GM19372 (cell line): ENCODE measurements at regions not wholly inside any gene's neighbourhood (a gene's known extent, or its start where the extent isn't known, plus 50 kb on each side); places are given as distances from the start of the nearest gene placed in this dataset.

ENCODE experiments used
- ATAC-seq: cut with Tn5 transposase; IDR thresholded peaks from one replicate; pipeline ENCODE4 v1.9.1; 2021; ENCODE audit warnings: mild to moderate bottlenecking, low read depth, moderate library complexity; ENCODE audit not compliant: unreplicated experiment

- no peak for ATAC-seq
Observed at GRCh38 chr6:139605350-139605749, 230.9 kb upstream of the CITED2 start.

DNA sequence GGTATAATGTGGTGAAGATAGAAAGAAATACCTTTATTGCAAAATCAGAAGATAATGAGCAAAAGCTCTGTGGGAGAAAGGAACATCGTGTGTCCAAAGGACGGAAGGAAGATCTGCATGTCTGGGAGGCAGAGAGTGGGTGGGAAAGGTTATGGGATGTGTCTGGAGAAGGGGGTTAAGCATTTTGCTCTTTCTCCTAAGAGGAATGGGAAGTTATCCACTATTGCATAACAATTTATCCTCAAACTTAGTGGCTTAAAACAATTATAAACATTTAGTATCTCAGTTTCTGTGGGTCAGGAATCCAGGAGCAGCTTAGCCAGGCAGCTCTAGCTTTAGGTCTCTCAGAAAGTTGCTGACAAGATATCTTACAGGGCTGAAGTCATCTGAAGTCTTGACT is 229.1 kb upstream of the CITED2 start:
- no peak for ATAC-seq

DNA sequence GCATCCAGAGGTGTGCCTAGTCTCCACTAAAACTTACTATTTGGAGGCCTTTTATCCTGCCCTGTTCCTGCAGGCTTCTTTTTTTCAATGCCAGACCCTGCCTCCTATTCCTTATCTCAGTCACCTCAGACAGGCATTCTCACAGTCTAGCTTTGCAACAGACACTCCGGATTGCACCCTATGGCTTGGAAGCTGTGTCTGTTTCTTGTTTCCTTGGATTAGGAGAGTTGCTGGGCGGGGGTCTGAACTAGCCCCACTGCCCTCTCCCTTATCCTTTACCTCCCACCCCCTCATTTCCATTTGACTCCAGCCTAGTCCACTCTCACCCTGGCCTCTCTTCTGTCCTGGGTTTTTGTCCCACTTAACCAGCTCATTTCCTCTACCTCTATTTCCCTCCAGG is 228.1 kb upstream of the CITED2 start:
- ATAC-seq = no peak

DNA sequence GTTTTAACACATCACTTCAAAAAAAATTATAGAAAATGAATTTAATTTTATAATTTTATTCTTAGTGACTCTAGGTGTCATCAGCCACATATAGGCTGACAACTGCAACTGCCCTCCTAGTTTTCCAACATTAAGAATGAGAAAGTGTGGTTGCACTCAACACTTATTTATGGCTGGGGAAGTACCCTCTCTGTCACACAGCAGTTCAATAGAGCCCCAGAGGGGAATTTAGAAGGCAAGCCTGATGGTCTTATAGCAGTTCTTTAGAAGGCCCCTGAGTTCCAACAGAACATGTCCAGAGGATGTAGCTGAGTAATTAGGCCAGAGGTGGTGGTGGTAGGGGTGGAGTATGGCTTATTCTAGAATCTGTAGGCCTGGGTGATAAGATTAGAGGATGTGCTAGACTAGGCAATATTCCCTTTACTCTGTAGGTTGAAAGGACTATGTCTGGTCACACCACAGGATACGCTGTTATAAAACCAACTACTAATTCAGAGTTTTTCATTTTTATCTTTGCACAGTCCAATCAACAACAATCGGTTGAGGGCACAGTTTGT is 226.5 kb upstream of the CITED2 start:
- ATAC-seq = peak; percentile 95

DNA sequence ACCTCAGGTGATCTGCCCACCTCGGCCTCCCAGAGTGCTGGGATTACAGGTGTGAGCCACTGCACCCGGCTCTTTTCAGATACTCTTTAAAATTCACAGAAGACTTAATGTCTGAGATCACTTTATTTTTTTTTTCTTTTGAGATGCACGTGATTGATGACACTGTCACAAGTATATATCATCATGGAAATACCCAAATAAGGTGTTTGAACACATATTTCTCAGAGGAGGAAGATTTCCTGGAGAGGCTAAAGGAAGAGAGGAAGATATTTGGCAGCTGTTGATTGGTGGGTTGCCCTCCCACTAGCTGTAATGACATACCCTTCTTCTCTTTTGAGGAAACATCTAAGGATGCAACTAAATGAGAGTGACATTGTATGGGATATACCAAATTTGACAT is 225.9 kb upstream of the CITED2 start:
- ATAC-seq = peak; percentile 6

DNA sequence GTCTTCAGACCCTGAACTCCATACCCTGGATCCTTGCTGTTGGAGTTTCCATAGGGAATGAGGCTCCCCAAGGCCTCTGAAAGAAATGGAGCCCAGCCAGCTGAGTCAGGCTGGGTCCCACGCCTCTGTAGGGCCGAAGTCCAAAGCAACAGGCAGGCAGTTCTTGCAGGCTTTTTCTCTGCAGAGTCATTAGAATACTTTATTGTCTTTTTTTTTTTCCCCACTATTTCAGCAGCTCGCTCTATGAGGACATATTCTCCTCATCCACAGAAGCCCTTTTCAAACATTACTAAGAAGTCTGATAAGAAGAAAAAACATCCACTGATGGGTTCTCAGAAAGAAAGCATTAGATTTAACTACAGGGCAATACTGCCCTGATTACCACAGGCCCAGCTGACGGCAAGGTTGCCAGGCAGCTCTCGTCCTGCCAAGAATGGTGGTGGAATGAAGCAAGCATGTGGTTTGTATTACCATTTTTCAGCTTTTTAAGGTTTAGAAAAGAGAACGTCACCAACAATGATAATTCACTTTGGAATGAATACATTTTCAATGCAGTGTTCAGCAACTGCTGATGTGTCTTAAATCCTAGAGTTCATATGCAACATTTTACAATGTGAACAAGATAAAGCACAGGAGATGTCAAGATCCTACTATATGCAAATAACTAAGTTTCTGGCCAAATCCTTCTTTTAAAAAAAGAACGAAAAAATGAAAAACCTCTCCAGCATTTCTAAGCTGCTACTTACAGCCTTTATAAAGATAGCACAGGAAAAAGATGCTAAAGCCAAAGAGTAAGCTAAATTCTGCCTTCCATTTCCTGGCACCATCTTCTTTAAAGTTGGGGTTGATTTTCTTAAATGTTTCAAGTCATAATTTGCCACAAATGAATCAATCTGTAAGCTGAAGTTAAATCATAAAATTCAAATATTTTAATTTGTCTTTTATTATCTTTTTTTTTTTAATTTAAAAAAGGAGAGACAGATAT is 223.6 kb upstream of the CITED2 start:
- ATAC-seq = no peak

DNA sequence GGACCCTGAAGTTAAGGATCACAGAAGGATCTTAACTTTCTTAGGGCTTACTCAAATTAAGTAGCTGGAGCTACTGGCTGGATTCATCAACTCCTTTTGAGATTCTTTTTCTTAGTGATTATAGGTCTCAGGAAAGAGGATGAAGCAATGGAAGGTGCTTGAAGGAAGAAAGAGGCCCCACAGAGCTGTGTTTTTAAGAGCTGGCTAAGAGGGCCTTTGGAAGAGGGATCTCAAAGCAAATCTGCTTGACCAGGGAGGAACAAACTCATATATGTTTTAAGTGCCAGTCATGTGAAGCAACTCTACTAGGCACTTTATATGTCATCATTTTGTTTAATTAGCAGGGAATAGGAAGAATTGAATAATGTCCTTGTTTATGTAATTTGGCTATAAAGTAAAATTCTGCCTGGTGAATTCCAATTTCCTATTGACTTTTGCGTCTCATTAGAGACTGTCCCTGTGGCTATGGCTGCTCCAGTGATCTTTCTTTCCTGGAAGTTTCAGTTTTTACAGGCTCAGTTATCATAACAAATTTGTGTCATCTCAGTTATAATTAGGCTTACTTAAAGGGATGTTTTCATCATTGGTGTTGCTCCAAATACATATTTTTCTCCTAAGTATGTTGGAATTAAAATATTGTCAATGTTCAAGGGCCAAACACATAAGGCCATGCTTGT is 222.8 kb upstream of the CITED2 start:
- ATAC-seq = no peak

GRCh38 chr6:139595183-139595582 is 220.7 kb upstream of the CITED2 start:
- ATAC-seq = no peak

GRCh38 chr6:139594333-139594965 is 220.0 kb upstream of the CITED2 start:
- ATAC-seq = no peak

GRCh38 chr6:139593081-139593480 is 218.6 kb upstream of the CITED2 start:
- ATAC-seq = no peak

DNA sequence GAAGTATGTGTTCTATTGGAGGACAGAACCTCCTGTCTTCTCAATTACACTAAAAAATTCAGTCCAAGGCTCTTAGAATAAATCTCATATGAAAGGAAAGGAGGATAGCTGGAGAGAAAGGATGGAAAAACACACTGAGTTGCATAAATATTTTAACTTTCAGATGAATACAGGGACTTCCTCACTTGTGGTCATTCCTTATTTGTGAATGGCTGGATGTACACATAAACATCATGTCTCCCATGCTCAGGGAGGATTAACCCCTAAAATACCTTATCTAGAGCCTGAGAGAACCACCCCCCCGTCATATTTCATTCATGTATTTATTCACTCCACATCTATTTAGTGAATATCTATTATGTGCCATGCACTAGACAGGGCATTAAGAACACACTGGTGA is 217.6 kb upstream of the CITED2 start:
- ATAC-seq = no peak

GRCh38 chr6:139591075-139591865 is 216.8 kb upstream of the CITED2 start:
- ATAC-seq = no peak

DNA sequence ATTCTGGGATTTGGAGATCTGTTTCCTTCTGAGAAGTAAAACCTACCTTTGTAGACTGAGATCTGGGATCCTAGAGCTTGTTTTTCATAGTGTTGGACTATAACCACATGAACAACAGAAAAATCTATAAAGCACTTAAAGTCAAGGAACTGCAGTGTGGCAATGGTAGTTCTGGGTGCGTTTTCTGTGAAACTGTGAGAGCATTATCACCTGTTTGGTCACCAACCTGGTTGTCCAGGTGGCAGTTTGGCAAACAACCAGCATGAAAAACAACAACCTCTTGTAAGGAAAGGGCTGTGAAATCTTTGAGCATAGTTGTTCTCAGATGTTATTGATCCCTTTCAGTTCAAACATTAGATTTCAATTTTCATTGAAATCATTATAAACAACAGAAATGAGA is 215.8 kb upstream of the CITED2 start:
- ATAC-seq = no peak

GRCh38 chr6:139588734-139589593 is 214.5 kb upstream of the CITED2 start:
- ATAC-seq = no peak

GRCh38 chr6:139588076-139588639 is 213.7 kb upstream of the CITED2 start:
- no peak for ATAC-seq

DNA sequence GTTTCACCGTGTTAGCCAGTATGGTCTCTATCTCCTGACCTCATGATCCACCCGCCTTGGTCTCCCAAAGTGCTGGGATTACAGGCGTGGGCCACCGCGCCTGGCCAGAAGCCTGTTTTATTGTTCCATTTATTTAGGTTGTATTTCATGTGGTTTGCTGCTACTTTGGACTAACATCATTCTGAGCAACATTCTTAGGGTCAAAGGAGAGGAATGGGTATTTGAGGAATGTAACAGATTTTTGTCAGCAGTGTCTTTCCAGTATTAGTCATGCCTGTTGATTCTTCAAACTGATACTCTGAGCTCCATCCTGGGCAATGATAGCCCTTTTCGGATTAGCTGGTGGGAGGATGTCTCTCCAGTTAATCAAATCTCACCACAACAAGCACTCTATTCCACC is 213.0 kb upstream of the CITED2 start:
- no peak for ATAC-seq

- no peak for ATAC-seq
Observed at GRCh38 chr6:139586273-139586672, 211.8 kb upstream of the CITED2 start.

- no peak for ATAC-seq
Observed at GRCh38 chr6:139584599-139584998, 210.2 kb upstream of the CITED2 start.

DNA sequence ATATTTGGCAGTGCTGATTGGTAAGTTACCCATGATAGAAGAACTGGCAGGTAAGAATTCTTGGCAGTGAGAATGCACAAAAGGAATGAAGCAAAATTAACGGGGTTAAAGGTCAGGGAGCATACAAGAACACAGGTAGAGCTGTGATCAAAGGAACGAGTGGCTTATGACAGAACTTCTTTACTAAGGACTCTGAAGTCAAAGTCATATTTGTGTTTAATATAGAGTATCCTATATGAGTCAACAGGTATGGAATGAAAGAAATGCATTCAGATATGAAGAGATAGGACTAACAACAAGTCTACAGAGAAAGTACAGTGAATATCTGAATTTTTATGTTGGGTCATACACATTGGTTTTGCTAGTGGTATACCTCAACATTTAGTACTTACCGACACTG is 209.0 kb upstream of the CITED2 start:
- no peak for ATAC-seq
